ENCODE measurements at regions not wholly inside any gene's neighbourhood (a gene's known extent, or its start where the extent isn't known, plus 50 kb on each side); places are given as distances from the start of the nearest gene placed in this dataset.

GRCh38 chr20:57012691-57013090 lies 253.8 kb downstream of the BMP7 start:
- H3K4me3 ChIP-seq (ENCODE audit: low read length): no peak overlapping the region
- H4K20me1 ChIP-seq (ENCODE audit: low read length): no peaks in the 10 kb centered on the region
- no peaks in the 10 kb centered on the region for H3K9me2 ChIP-seq (replicated peaks; ENCODE audit: low read length)
- no peak overlapping the region for H3K4me2 ChIP-seq (ENCODE audit: low read length)
- DNase-seq (no peak), ATAC-seq (no peak)
- no peaks in the 10 kb centered on the region for H3F3A ChIP-seq (ENCODE audit: low read length, unreplicated experiment)
- H3K9me3 ChIP-seq (ENCODE audit: low read length): no peaks in the 10 kb centered on the region
- TF ChIP-seq, protein P1, sequence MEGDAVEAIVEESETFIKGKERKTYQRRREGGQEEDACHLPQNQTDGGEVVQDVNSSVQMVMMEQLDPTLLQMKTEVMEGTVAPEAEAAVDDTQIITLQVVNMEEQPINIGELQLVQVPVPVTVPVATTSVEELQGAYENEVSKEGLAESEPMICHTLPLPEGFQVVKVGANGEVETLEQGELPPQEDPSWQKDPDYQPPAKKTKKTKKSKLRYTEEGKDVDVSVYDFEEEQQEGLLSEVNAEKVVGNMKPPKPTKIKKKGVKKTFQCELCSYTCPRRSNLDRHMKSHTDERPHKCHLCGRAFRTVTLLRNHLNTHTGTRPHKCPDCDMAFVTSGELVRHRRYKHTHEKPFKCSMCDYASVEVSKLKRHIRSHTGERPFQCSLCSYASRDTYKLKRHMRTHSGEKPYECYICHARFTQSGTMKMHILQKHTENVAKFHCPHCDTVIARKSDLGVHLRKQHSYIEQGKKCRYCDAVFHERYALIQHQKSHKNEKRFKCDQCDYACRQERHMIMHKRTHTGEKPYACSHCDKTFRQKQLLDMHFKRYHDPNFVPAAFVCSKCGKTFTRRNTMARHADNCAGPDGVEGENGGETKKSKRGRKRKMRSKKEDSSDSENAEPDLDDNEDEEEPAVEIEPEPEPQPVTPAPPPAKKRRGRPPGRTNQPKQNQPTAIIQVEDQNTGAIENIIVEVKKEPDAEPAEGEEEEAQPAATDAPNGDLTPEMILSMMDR (conservative IDR thresholded peaks at IDR 0.05; ENCODE audit: low read depth, low read length): no peak
- TF ChIP-seq EZH2 (IDR thresholded peaks at IDR 0.05; ENCODE audit: low read length, unreplicated experiment) (no peak), EZH2phosphoT487 (IDR thresholded peaks at IDR 0.05; ENCODE audit: borderline replicate concordance, low read length) (no peak)
- BruUV-seq (replicated peaks): no TSS peak
- POLR2A ChIA-PET (ENCODE audit: unreplicated experiment): no interaction called here
- CTCF ChIA-PET: no interaction called here
- no peaks in the 10 kb centered on the region for H3K36me3 ChIP-seq (ENCODE audit: low read depth, low read length)
- no peak overlapping the region for H3K27ac ChIP-seq (ENCODE audit: low read length)
- peaks cover 13% of the 10 kb centered on the region for H3K4me1 ChIP-seq (ENCODE audit: insufficient read depth, low read length)
- intact Hi-C loops (cut with micrococcal nuclease): no loop called here
- no peaks in the 10 kb centered on the region for H3K27me3 ChIP-seq (ENCODE audit: low read length)
- H3K79me2 ChIP-seq (ENCODE audit: low read length): no peaks in the 10 kb centered on the region
- H3K9ac ChIP-seq (ENCODE audit: low read length): no peak overlapping the region
- H2AFZ ChIP-seq (ENCODE audit: low read length): no peak overlapping the region

- Histone ChIP-seq H3K4me3 (ENCODE audit: low read length) (no peak overlapping the region; the same call in 1 of the 2 replicates), H3K9ac (ENCODE audit: low read length) (no peak overlapping the region), H3K36me3 (ENCODE audit: low read depth, low read length) (no peaks in the 10 kb centered on the region), H3K4me1 (ENCODE audit: insufficient read depth, low read length) (peaks cover 8% of the 10 kb centered on the region), H3K4me2 (ENCODE audit: low read length) (peak overlapping the region; percentile 58), H2AFZ (ENCODE audit: low read length) (no peak overlapping the region), H3K9me3 (ENCODE audit: low read length) (no peaks in the 10 kb centered on the region), H3K27ac (ENCODE audit: low read length) (no peak overlapping the region), H4K20me1 (ENCODE audit: low read length) (no peaks in the 10 kb centered on the region), H3K9me2 (replicated peaks; ENCODE audit: low read length) (no peaks in the 10 kb centered on the region), H3K27me3 (ENCODE audit: low read length) (peaks cover 1% of the 10 kb centered on the region; the same call in 1 of the 2 replicates), H3K79me2 (ENCODE audit: low read length) (no peaks in the 10 kb centered on the region), H3F3A (ENCODE audit: low read length, unreplicated experiment) (no peaks in the 10 kb centered on the region)
- ATAC-seq: no peak
- CTCF ChIA-PET: no interaction called here
- intact Hi-C loops (cut with micrococcal nuclease): no loop called here
- TF ChIP-seq EZH2phosphoT487 (IDR thresholded peaks at IDR 0.05; ENCODE audit: borderline replicate concordance, low read length): no peak
- TF ChIP-seq EZH2 (IDR thresholded peaks at IDR 0.05; ENCODE audit: low read length, unreplicated experiment): no peak
- TF ChIP-seq, protein P1 (conservative IDR thresholded peaks at IDR 0.05; ENCODE audit: low read depth, low read length): no peak
- DNase-seq: no peak
- no TSS peak for BruUV-seq (replicated peaks)
- POLR2A ChIA-PET (ENCODE audit: unreplicated experiment): no interaction called here
Measured at GRCh38 chr20:57013217-57013616, 253.2 kb downstream of the BMP7 start.

- Histone ChIP-seq H3K9me2 (replicated peaks; ENCODE audit: low read length) (no peaks in the 10 kb centered on the region), H3K79me2 (ENCODE audit: low read length) (no peaks in the 10 kb centered on the region), H2AFZ (ENCODE audit: low read length) (peak overlapping the region; percentile 43), H4K20me1 (ENCODE audit: low read length) (no peaks in the 10 kb centered on the region), H3K4me1 (ENCODE audit: insufficient read depth, low read length) (peaks cover 4% of the 10 kb centered on the region; the same call in 1 of the 2 replicates), H3K4me3 (ENCODE audit: low read length) (peak overlapping the region; percentile 23; the same call in 1 of the 2 replicates), H3K27ac (ENCODE audit: low read length) (no peak overlapping the region), H3K9me3 (ENCODE audit: low read length) (no peaks in the 10 kb centered on the region), H3F3A (ENCODE audit: low read length, unreplicated experiment) (no peaks in the 10 kb centered on the region), H3K27me3 (ENCODE audit: low read length) (peaks cover 6% of the 10 kb centered on the region; the same call in 1 of the 2 replicates), H3K4me2 (ENCODE audit: low read length) (peak overlapping the region; percentile 58), H3K9ac (ENCODE audit: low read length) (no peak overlapping the region), H3K36me3 (ENCODE audit: low read depth, low read length) (no peaks in the 10 kb centered on the region)
- DNase-seq (peak; percentile 60), ATAC-seq (peak; percentile 37)
- ChIA-PET POLR2A (ENCODE audit: unreplicated experiment) (no interaction called here), CTCF (no interaction called here)
- intact Hi-C loops (cut with micrococcal nuclease): no loop called here
- no peak for TF ChIP-seq EZH2 (IDR thresholded peaks at IDR 0.05; ENCODE audit: low read length, unreplicated experiment)
- no peak for TF ChIP-seq EZH2phosphoT487 (IDR thresholded peaks at IDR 0.05; ENCODE audit: borderline replicate concordance, low read length)
- TF ChIP-seq, protein P1 (conservative IDR thresholded peaks at IDR 0.05; ENCODE audit: low read depth, low read length): no peak
- BruUV-seq (replicated peaks): no TSS peak
Measured at GRCh38 chr20:57013741-57014140, 252.7 kb downstream of the BMP7 start.

Measured in PC-3 (cell line).